ENCODE measurements at regions not wholly inside any gene's neighbourhood (a gene's known extent, or its start where the extent isn't known, plus 50 kb on each side); places are given as distances from the start of the nearest gene placed in this dataset.

DNA sequence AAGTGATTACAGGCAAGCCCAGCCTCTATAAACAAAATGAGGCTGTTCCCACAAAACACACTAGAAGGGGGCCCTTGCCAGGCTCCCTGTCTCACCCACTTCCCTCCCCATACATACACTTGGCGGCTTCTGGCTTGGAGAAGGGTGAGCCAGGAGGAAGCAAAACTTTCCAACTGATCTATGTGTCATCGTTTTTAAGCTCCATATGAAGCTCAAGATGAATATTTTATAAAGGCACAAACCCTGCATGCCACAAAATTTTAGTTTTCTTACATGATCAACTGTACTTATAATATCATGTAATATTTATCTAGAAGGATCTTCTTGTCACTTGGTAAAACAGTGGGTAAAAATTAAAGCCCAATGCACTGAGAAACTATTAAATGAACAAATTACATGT lies 80.8 kb upstream of the TJP1 start:
- no peak for TF ChIP-seq CTCF (IDR thresholded peaks at IDR 0.05)
- no peak for TF ChIP-seq EP300 (IDR thresholded peaks at IDR 0.05)
- no peak for TF ChIP-seq POLR2A (IDR thresholded peaks at IDR 0.05)
- no peak for TF ChIP-seq POLR2AphosphoS5 (IDR thresholded peaks at IDR 0.05)

All from sigmoid colon (tissue), 4 donors.